Stimulated activated naive B cell treated with anti-CD40 and anti-IgM and Interleukin-4, amounts not matched to agents 10 μg/mL and 1 μg/mL and 100 μg/mL, for 72 hours (primary cell): ENCODE measurements at regions not wholly inside any gene's neighbourhood (a gene's known extent, or its start where the extent isn't known, plus 50 kb on each side); places are given as distances from the start of the nearest gene placed in this dataset.

Experiments
- ATAC-seq, 2 donors: fragments of 150-1000 bp; cut with Tn5 transposase; replicated peaks; 2 replicates each; pipeline ENCODE4 v1.10.0; 2021; ENCODE audit warnings: moderate library complexity in 1 of 2
- DNase-seq: peaks from one replicate; pipeline ENCODE4 v3.0.0; 2021
- H3K27ac Mint-ChIP-seq: one replicate; pipeline ENCODE4 v1.8.0; 2022; ENCODE audit warnings: mild to moderate bottlenecking, mixed read lengths
- H3K27me3 Mint-ChIP-seq, 2 donors: one replicate each; pipeline ENCODE4 v1.8.0; 2022; ENCODE audit warnings: mixed read lengths in 2 of 2
- H3K36me3 Mint-ChIP-seq, 2 donors: one replicate each; pipeline ENCODE4 v1.8.0; 2022; ENCODE audit warnings: mixed read lengths in 2 of 2, mild to moderate bottlenecking in 1 of 2
- H3K4me1 Mint-ChIP-seq, 2 donors: one replicate each; pipeline ENCODE4 v1.8.0; 2022; ENCODE audit warnings: mixed read lengths in 2 of 2, mild to moderate bottlenecking in 1 of 2
- H3K4me3 Mint-ChIP-seq, 2 donors: one replicate each; pipeline ENCODE4 v1.8.0; 2022; ENCODE audit warnings: mild to moderate bottlenecking in 2 of 2, mixed read lengths in 2 of 2, moderate library complexity in 1 of 2
- H3K9me3 Mint-ChIP-seq, 2 donors: one replicate each; pipeline ENCODE4 v1.8.0; 2022; ENCODE audit warnings: mixed read lengths in 2 of 2, mild to moderate bottlenecking in 1 of 2

DNA sequence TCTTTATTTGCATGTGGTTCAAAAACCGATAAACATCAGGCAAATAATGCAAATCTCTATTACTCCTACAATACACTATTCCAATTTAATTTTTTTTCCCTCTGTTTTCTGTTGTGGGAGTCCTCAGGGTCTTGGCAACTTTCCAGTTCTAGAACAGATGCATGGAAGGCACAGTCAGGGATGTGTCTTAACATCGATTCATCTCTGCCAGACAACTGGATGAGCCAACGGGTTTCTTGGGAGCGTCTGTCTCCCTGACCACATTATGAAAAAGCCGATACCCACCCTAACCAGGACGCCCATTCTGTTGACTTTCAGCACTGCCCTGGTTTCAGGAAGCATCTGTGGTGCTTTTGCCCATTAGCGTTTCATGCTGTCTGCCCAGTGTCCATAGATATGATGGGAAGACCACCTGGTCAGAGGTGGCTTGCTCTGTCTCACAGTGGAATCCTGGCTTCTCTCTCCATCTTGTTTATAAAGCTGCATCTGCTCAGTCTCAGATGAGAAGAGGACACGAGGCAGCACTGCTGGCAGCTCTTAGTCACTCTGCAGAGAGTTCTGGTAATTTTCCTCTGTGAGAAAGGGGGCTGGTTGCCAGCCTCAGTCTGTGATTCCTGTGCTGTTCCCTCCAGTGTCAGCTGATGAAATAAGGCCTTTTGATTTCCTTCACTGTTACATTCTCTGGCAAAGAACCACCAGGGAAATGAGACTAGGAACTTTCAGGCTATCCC is 57.9 kb upstream of the KCNE4 start:
- Mint-ChIP-seq H3K27me3 (peaks cover 24 to 25% of the 10 kb centered on the region in 2 donors), H3K27ac (no peak overlapping the region), H3K36me3 (no peaks in the 10 kb centered on the region), H3K4me1 (peaks cover 0 to 13% of the 10 kb centered on the region in 2 donors), H3K9me3 (peaks cover 0 to 1% of the 10 kb centered on the region in 2 donors), H3K4me3 (no peak overlapping the region)
- no peak for DNase-seq
- ATAC-seq, result no peak

DNA sequence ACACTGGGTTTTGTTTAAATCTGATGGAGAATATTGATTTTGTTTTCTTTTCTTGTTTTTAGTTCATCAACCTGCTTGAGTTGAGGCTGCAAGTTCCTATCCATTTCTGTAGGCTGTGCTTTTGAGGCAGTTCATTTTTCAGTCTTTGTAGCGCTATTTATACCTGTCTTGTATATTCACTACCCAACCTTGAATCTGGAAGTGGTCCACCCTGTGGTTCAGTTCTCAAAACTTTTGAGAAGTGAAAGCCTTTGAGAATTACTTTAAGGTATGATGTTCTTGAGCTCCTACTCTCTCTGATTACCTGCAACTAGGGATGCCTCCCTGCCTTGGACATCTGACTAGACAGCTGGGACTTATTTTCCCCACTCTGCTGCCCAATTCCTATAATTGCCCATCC is 53.5 kb upstream of the KCNE4 start:
- H3K27me3 Mint-ChIP-seq, result peaks cover 16 to 35% of the 10 kb centered on the region in 2 donors
- ATAC-seq (peak; percentile 39 to 51), DNase-seq (no peak)
- H3K9me3 Mint-ChIP-seq, result peaks cover 0 to 1% of the 10 kb centered on the region in 2 donors
- H3K27ac Mint-ChIP-seq, result no peak overlapping the region
- peaks cover 0 to 6% of the 10 kb centered on the region in 2 donors for H3K4me1 Mint-ChIP-seq
- H3K36me3 Mint-ChIP-seq, result no peaks in the 10 kb centered on the region
- no peak overlapping the region for H3K4me3 Mint-ChIP-seq

DNA sequence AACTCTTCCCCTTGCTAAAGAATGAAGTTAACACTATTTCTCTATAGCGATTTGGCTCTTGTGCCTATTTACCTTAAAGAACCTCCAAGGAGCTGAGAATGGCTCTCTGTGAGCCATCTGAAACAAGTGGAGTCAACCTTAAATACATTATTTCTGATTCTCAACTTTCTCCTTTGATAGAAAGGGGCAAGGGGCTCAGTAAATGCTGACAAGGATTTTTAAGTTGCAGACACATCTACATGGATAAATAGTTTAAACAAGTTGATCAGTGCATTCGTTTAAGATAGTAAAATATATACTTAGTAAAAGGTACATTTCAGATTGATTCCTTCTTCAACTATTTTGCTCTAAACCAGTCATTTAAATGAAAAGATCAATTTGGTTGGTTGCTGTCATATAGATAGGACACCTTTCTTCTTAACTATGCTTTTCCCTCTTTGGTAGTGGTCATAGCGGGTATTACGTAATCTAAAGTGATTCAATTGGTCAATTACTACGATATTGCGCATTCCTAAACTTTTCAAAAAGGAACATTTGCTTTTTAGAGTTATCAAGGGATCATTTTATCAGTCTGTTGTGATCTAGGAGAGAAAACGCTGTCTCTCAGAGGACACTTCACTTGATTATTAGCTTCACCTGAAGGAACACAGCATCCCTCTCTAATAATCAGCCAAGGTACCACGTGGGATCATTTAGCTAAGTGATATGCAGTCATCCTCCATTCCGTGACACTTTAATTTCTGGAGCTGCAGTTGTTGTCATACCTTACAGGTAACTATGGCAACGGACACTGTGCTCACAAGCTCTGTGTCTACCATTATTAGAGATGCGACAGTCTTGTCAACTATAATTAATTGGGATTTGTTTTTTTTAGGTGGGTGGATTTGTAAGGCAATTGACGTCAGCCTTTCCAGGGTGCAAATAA is 50.9 kb upstream of the KCNE4 start:
- H3K9me3 Mint-ChIP-seq, result no peaks in the 10 kb centered on the region
- no peak overlapping the region for H3K27ac Mint-ChIP-seq
- DNase-seq, result no peak
- H3K4me3 Mint-ChIP-seq, result no peak overlapping the region
- H3K27me3 Mint-ChIP-seq, result peaks cover 16 to 35% of the 10 kb centered on the region in 2 donors
- H3K36me3 Mint-ChIP-seq, result no peaks in the 10 kb centered on the region
- no peak for ATAC-seq
- peaks cover 0 to 6% of the 10 kb centered on the region in 2 donors for H3K4me1 Mint-ChIP-seq

DNA sequence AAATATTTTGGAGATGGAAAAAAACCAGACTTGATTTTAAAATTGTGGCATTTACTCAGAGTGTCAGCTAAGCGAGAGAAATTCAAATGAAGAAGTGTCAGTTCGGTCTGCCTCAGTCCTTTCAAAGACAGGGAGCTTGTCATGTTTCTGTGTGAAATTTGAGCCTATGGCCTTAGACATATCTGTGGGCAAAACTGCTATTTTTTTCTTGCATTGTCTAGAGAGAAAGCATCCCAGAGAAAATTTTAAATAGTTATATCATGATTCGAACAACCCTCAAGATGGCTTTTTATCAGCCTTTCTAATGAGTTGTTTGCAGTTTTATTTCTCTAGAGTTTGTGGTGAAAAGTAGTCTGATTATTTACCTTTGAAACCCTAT is 50.2 kb upstream of the KCNE4 start:
- H3K36me3 Mint-ChIP-seq, result no peaks in the 10 kb centered on the region
- no peak overlapping the region for H3K4me3 Mint-ChIP-seq
- peaks cover 0 to 6% of the 10 kb centered on the region in 2 donors for H3K4me1 Mint-ChIP-seq
- ATAC-seq, result no peak
- DNase-seq, result no peak
- H3K27me3 Mint-ChIP-seq, result peaks cover 16 to 35% of the 10 kb centered on the region in 2 donors
- no peaks in the 10 kb centered on the region for H3K9me3 Mint-ChIP-seq
- no peak overlapping the region for H3K27ac Mint-ChIP-seq
